PC-9 (cell line): ENCODE measurements at regions not wholly inside any gene's neighbourhood (a gene's known extent, or its start where the extent isn't known, plus 50 kb on each side); places are given as distances from the start of the nearest gene placed in this dataset.
"Not testable (repeated sequence)": the region's sequence is repeated elsewhere in the genome, so short reads cannot be mapped to it uniquely, and the experiment has no call there.

Source experiments
- BruUV-seq: library from RNA; stranded (reverse); fragments of 400-500 nt; replicated peaks from 2 replicates; lab custom pipeline; 2021; lab: Mats Ljungman, UMichigan
- CTCF ChIA-PET: fragments of 300-600 bp; sonication (Branson Sonifier 250); formaldehyde crosslinking; loops from one replicate; lab custom pipeline; 2022; ENCODE audit warnings: antibody characterized with exemption; lab: Charles Lee
- POLR2A ChIA-PET: fragments of 300-600 bp; sonication (Branson Sonifier 250); formaldehyde crosslinking; loops from one replicate; lab custom pipeline; 2022; ENCODE audit warnings: antibody characterized with exemption; ENCODE audit not compliant: unreplicated experiment; lab: Charles Lee
- DNase-seq, 2 experiments: peaks; one replicate each; pipeline versions ENCODE4 v3.0.0 to v3.0.0-alpha.2; 2015 to 2022; ENCODE audit warnings: mixed read lengths in 1 of 2
- H2AFZ ChIP-seq: fragments of 200-600 bp; sonication (generic); 2 replicates; pipeline ENCODE4 v1.8.1; 2017; ENCODE audit warnings: antibody characterized with exemption
- H3F3A ChIP-seq: fragments of 200-600 bp; sonication (generic); 2 replicates; pipeline ENCODE4 v1.8.1; 2017; ENCODE audit warnings: antibody characterized with exemption, mild to moderate bottlenecking, low read depth; ENCODE audit not compliant: insufficient read depth
- H3K27ac ChIP-seq: fragments of 200-600 bp; sonication (generic); 2 replicates; pipeline ENCODE4 v1.6.1; 2016; ENCODE audit warnings: mixed run types
- H3K27me3 ChIP-seq: fragments of 200-600 bp; sonication (generic); 2 replicates; pipeline ENCODE4 v1.6.1; 2016; ENCODE audit warnings: low read depth, mixed run types; ENCODE audit not compliant: insufficient read depth
- H3K36me3 ChIP-seq: fragments of 200-600 bp; sonication (generic); 2 replicates; pipeline ENCODE4 v1.6.1; 2016; ENCODE audit warnings: low read depth, mixed run types
- H3K4me1 ChIP-seq: fragments of 200-600 bp; sonication (generic); replicated peaks from 2 replicates; pipeline ENCODE4 v1.6.1; 2016; ENCODE audit warnings: mixed run types; ENCODE audit not compliant: insufficient read depth
- H3K4me2 ChIP-seq: fragments of 200-600 bp; sonication (generic); 2 replicates; pipeline ENCODE4 v1.6.1; 2017; ENCODE audit warnings: mixed run types
- H3K4me3 ChIP-seq: fragments of 200-600 bp; sonication (generic); 2 replicates; pipeline ENCODE4 v1.6.1; 2016; ENCODE audit warnings: mixed run types
- H3K79me2 ChIP-seq: fragments of 200-600 bp; sonication (generic); 2 replicates; pipeline ENCODE4 v1.6.1; 2017; ENCODE audit warnings: low read depth, mixed run types
- H3K9me2 ChIP-seq: fragments of 200-600 bp; sonication (generic); 2 replicates; pipeline ENCODE4 v1.8.1; 2017; ENCODE audit warnings: mild to moderate bottlenecking; ENCODE audit not compliant: insufficient read depth
- H3K9me3 ChIP-seq: fragments of 200-600 bp; sonication (generic); 2 replicates; pipeline ENCODE4 v1.8.1; 2016; ENCODE audit warnings: low read depth; ENCODE audit not compliant: insufficient read depth
- H4K20me1 ChIP-seq: fragments of 200-600 bp; sonication (generic); 2 replicates; pipeline ENCODE4 v1.8.1; 2017; ENCODE audit not compliant: insufficient read depth
- CTCF ChIP-seq: fragments of 200-600 bp; sonication (generic); conservative IDR thresholded peaks from 2 replicates; pipeline ENCODE4 v1.6.1; 2017; ENCODE audit warnings: mixed run types, antibody characterized with exemption, mild to moderate bottlenecking, moderate library complexity
- EZH2 ChIP-seq: fragments of 200-600 bp; sonication (generic); IDR thresholded peaks from 2 replicates; pipeline ENCODE4 v1.8.0; 2017; ENCODE audit warnings: antibody characterized with exemption, low read depth
- intact Hi-C: fragments of 100-400 bp; cut with micrococcal nuclease; formaldehyde crosslinking; loops from one replicate; pipeline ENCODE4 v1.10.0; 2022; ENCODE audit not compliant: unreplicated experiment

DNA sequence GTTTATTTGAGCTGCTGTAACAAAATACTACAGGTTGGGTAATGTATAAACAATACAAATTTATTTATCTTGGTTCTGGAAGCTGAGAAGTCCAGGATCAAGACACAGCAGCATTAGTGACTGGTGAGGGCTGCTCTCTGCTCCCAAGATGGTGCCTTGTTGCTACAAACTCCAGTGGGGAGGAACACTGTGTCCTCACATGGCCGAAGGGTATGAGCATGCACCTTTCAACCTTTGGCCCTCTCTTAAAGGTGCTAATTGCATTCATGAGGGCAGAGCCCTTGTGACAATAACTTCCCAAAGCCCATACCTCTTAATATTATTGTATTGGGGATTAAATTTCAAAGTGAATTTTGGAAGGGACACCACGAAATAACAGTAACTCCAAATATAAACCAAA, 55.3 kb upstream of the ATP1B1 start:
- Histone ChIP-seq H3K79me2 (no peaks in the 10 kb centered on the region), H3F3A (no peaks in the 10 kb centered on the region), H3K9me2 (no peaks in the 10 kb centered on the region), H3K36me3 (no peaks in the 10 kb centered on the region), H4K20me1 (no peaks in the 10 kb centered on the region), H3K4me2 (no peak overlapping the region), H3K27ac (no peak overlapping the region), H3K9me3 (no peaks in the 10 kb centered on the region), H3K4me3 (no peak overlapping the region), H3K27me3 (no peaks in the 10 kb centered on the region), H2AFZ (no peak overlapping the region), H3K4me1 (peaks cover 20% of the 10 kb centered on the region)
- intact Hi-C loops = no loop called here
- TF ChIP-seq EZH2 = no peak
- no peak for TF ChIP-seq CTCF
- ChIA-PET CTCF (no interaction called here), POLR2A (no interaction called here)
- no TSS peak for BruUV-seq
- DNase-seq = no peak

DNA sequence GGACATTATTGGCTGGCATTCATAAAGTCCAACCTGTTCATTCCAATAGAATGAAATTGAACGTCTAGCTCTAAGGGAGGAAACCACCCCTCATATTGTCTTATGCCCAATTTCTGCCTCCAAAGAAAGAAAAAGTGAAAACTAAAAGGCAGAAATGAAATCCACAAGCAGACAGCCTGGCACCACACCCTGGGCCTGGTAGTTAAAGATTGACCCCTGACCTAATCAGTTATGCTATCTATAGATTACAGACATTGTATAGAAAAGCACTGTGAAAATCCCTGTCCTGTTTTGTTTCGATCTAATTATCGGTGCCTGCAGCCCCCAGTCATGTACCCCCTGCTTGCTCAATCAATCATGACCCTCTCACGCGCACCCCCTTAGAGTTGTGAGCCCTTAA, 54.3 kb upstream of the ATP1B1 start:
- DNase-seq, H3K27ac ChIP-seq, BruUV-seq, POLR2A ChIA-PET, H3K4me2 ChIP-seq, H3K9me3 ChIP-seq, H3K9me2 ChIP-seq, H3F3A ChIP-seq, H4K20me1 ChIP-seq, H3K36me3 ChIP-seq, H3K79me2 ChIP-seq, intact Hi-C loops, H2AFZ ChIP-seq, H3K27me3 ChIP-seq, CTCF ChIA-PET, H3K4me3 ChIP-seq: not testable (repeated sequence)
- H3K4me1 ChIP-seq = peaks cover 17% of the 10 kb centered on the region

GRCh38 chr1:169052727-169053126, 53.8 kb upstream of the ATP1B1 start:
- H3K79me2 ChIP-seq = no peaks in the 10 kb centered on the region
- no peak overlapping the region for H3K4me3 ChIP-seq
- no peaks in the 10 kb centered on the region for H4K20me1 ChIP-seq
- H3K9me2 ChIP-seq = no peaks in the 10 kb centered on the region
- CTCF ChIA-PET = no interaction called here
- DNase-seq = no peak
- H3K4me1 ChIP-seq = peaks cover 16% of the 10 kb centered on the region
- no peaks in the 10 kb centered on the region for H3F3A ChIP-seq
- no peaks in the 10 kb centered on the region for H3K36me3 ChIP-seq
- POLR2A ChIA-PET = no interaction called here
- H3K27me3 ChIP-seq = no peaks in the 10 kb centered on the region
- intact Hi-C loops = no loop called here
- no peak overlapping the region for H2AFZ ChIP-seq
- H3K27ac ChIP-seq = no peak overlapping the region
- BruUV-seq = no TSS peak
- no peak for TF ChIP-seq EZH2
- no peak for TF ChIP-seq CTCF
- 0 out of 2 replicates have a peak, but pooled peaks cover 2% of the 10 kb centered on the region for H3K9me3 ChIP-seq
- H3K4me2 ChIP-seq = no peak overlapping the region

DNA sequence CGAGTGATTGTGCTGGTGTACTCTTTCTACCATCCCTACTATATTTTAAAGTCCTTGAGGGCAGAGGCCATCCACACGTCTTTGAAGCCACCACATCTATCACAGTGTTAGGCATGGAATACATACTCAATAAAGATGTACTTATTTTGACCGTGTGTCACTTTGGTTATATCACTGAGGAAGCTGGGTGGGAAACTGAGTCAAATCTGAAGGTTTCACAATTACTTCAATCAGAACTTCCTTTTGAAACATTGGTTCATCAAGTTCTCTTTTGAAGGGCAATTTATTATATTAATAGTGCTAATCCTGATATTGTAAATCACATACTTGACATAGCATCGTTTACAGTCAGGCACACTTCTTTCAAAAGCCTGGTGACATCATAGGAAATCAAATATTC, 53.3 kb upstream of the ATP1B1 start:
- Histone ChIP-seq H3F3A (peaks cover 2% of the 10 kb centered on the region; the same call in 1 of the 2 replicates), H2AFZ (no peak overlapping the region), H3K9me3 (peaks cover 4% of the 10 kb centered on the region; the same call in 1 of the 2 replicates), H3K4me1 (peaks cover 14% of the 10 kb centered on the region), H3K79me2 (no peaks in the 10 kb centered on the region), H3K4me2 (no peak overlapping the region), H4K20me1 (no peaks in the 10 kb centered on the region), H3K27ac (no peak overlapping the region), H3K36me3 (no peaks in the 10 kb centered on the region), H3K9me2 (no peaks in the 10 kb centered on the region), H3K4me3 (no peak overlapping the region), H3K27me3 (no peaks in the 10 kb centered on the region)
- TF ChIP-seq CTCF = no peak
- no peak for TF ChIP-seq EZH2
- intact Hi-C loops = no loop called here
- ChIA-PET POLR2A (no interaction called here), CTCF (no interaction called here)
- no peak for DNase-seq
- BruUV-seq = no TSS peak
